Panc1 (cell line): ENCODE measurements at regions not wholly inside any gene's neighbourhood (a gene's known extent, or its start where the extent isn't known, plus 50 kb on each side); places are given as distances from the start of the nearest gene placed in this dataset.

Experiments
- POLR2AphosphoS5 ChIP-seq: IDR thresholded peaks from 2 replicates; pipeline ENCODE4 v1.6.1; 2012; ENCODE audit warnings: mild to moderate bottlenecking, low read depth, low read length, moderate library complexity
- SIN3A ChIP-seq: IDR thresholded peaks from 2 replicates; pipeline ENCODE4 v1.6.1; 2012; ENCODE audit warnings: low read depth, mild to moderate bottlenecking, low read length, moderate library complexity, borderline replicate concordance; ENCODE audit not compliant: insufficient read depth
- TCF7L2 ChIP-seq: IDR thresholded peaks from 2 replicates; pipeline ENCODE4 v1.6.1; 2011; ENCODE audit warnings: mild to moderate bottlenecking, low read depth, low read length, inconsistent platforms
- TF ChIP-seq, protein P1 (sequence below): fragments of 450-650 bp; IDR thresholded peaks from 2 replicates; pipeline ENCODE4 v1.5.1; 2017; ENCODE audit warnings: mild to moderate bottlenecking
- TF ChIP-seq, protein P2 (sequence below), 2 experiments: IDR thresholded peaks; 2 replicates each; pipeline ENCODE4 v1.6.1; 2011 to 2012; ENCODE audit warnings: low read depth in 2 of 2, control low read depth in 1 of 2, low read length in 1 of 2, mild to moderate bottlenecking in 1 of 2, moderate library complexity in 1 of 2; ENCODE audit not compliant: insufficient read depth in 1 of 2

DNA sequence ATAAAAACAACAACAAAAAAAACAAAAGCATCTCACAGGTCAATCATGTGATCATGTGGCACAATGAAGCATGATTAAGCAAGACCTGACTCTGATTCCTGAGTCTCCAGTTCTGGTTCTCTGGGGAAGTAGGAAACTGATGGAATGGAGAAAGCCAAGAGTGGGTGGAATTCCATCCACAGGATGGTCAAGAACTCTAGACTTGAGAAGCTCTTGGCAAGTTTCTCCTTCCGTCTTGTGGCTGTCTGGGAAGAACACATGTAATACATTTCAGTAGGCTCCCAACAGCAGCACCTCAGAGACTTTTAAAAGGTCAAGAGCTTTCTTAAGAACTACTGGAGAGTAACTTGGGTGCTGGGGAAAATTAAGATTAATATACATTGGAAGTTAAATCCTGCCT, 78.6 kb upstream of the TSHZ3 start:
- TF ChIP-seq, protein P1, sequence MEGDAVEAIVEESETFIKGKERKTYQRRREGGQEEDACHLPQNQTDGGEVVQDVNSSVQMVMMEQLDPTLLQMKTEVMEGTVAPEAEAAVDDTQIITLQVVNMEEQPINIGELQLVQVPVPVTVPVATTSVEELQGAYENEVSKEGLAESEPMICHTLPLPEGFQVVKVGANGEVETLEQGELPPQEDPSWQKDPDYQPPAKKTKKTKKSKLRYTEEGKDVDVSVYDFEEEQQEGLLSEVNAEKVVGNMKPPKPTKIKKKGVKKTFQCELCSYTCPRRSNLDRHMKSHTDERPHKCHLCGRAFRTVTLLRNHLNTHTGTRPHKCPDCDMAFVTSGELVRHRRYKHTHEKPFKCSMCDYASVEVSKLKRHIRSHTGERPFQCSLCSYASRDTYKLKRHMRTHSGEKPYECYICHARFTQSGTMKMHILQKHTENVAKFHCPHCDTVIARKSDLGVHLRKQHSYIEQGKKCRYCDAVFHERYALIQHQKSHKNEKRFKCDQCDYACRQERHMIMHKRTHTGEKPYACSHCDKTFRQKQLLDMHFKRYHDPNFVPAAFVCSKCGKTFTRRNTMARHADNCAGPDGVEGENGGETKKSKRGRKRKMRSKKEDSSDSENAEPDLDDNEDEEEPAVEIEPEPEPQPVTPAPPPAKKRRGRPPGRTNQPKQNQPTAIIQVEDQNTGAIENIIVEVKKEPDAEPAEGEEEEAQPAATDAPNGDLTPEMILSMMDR, result no peak
- TF ChIP-seq POLR2AphosphoS5 (no peak), SIN3A (no peak), TCF7L2 (no peak)
- TF ChIP-seq, protein P2, sequence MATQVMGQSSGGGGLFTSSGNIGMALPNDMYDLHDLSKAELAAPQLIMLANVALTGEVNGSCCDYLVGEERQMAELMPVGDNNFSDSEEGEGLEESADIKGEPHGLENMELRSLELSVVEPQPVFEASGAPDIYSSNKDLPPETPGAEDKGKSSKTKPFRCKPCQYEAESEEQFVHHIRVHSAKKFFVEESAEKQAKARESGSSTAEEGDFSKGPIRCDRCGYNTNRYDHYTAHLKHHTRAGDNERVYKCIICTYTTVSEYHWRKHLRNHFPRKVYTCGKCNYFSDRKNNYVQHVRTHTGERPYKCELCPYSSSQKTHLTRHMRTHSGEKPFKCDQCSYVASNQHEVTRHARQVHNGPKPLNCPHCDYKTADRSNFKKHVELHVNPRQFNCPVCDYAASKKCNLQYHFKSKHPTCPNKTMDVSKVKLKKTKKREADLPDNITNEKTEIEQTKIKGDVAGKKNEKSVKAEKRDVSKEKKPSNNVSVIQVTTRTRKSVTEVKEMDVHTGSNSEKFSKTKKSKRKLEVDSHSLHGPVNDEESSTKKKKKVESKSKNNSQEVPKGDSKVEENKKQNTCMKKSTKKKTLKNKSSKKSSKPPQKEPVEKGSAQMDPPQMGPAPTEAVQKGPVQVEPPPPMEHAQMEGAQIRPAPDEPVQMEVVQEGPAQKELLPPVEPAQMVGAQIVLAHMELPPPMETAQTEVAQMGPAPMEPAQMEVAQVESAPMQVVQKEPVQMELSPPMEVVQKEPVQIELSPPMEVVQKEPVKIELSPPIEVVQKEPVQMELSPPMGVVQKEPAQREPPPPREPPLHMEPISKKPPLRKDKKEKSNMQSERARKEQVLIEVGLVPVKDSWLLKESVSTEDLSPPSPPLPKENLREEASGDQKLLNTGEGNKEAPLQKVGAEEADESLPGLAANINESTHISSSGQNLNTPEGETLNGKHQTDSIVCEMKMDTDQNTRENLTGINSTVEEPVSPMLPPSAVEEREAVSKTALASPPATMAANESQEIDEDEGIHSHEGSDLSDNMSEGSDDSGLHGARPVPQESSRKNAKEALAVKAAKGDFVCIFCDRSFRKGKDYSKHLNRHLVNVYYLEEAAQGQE (IDR thresholded peaks at IDR 0.05; ENCODE audit: insufficient read depth in 1 of 2, low read depth in 2 of 2, low read length in 1 of 2), result no peak
